GM12878 (cell line): ENCODE measurements at regions not wholly inside any gene's neighbourhood (a gene's known extent, or its start where the extent isn't known, plus 50 kb on each side); places are given as distances from the start of the nearest gene placed in this dataset.

Experiments used
- ATAC-seq: fragments of 200-7000 bp; cut with Tn5 transposase; 3 replicates; pipeline ENCODE4 v1.9.1; 2020; ENCODE audit warnings: mild to moderate bottlenecking, moderate library complexity
- BruUV-seq: library from RNA; stranded (reverse); fragments of 400-500 nt; replicated peaks from 2 replicates; lab custom pipeline; 2021; lab: Mats Ljungman, UMichigan
- CTCF ChIA-PET: fragments of 300-600 bp; sonication (Branson Sonifier 250); formaldehyde crosslinking; extraction: SDS; loops from one replicate; lab custom pipeline; 2021; ENCODE audit warnings: inconsistent platforms; lab: Yijun Ruan, JAX
- POLR2A ChIA-PET: fragments of 350-600 bp; formaldehyde crosslinking; extraction: SDS; loops from one replicate; lab custom pipeline; 2021; ENCODE audit warnings: inconsistent platforms; lab: Charles Lee
- RAD21 ChIA-PET: fragments of 300-600 bp; sonication (Branson Sonifier 250); formaldehyde crosslinking; loops from one replicate; lab custom pipeline; 2023; ENCODE audit warnings: antibody characterized with exemption; ENCODE audit not compliant: unreplicated experiment; lab: Charles Lee
- SMC1A ChIA-PET: fragments of 300-600 bp; sonication (Branson Sonifier 250); formaldehyde crosslinking; loops from one replicate; lab custom pipeline; 2023; ENCODE audit not compliant: unreplicated experiment, uncharacterized antibody; lab: Charles Lee
- DNase-seq: peaks from one replicate; pipeline ENCODE4 v3.0.0-alpha.2; 2011; ENCODE audit warnings: low read depth, low spot score
- FAIRE-seq: peaks from 3 replicates; lab custom pipeline; 2011; peaks lifted over from hg19 to GRCh38; lab: Jason Lieb, UNC
- H2AFZ ChIP-seq: 2 replicates; pipeline ENCODE4 v1.6.0; 2011; ENCODE audit warnings: low read depth, low read length, control low read depth; ENCODE audit not compliant: control insufficient read depth
- H3K27ac ChIP-seq: 2 replicates; pipeline ENCODE4 v1.5.1; 2011; ENCODE audit warnings: control low read depth; ENCODE audit not compliant: control insufficient read depth, insufficient read depth
- H3K27me3 ChIP-seq, 2 experiments: replicated peaks in 1 of 2; 2 replicates each; pipeline versions ENCODE4 v1.6.0 to v1.6.1; 2011; ENCODE audit warnings: low read length in 1 of 2; ENCODE audit not compliant: control insufficient read depth in 2 of 2, insufficient read depth in 2 of 2
- H3K36me3 ChIP-seq, 2 experiments: 2 replicates each; pipeline ENCODE4 v1.5.1; 2011; ENCODE audit warnings: low read length in 1 of 2; ENCODE audit not compliant: control insufficient read depth in 2 of 2, insufficient read depth in 2 of 2
- H3K4me1 ChIP-seq: 2 replicates; pipeline ENCODE4 v1.6.1; 2011; ENCODE audit warnings: mild to moderate bottlenecking, low read length, moderate library complexity, mixed read lengths; ENCODE audit not compliant: control insufficient read depth, insufficient read depth
- H3K4me2 ChIP-seq: 2 replicates; pipeline ENCODE4 v1.6.0; 2011; ENCODE audit warnings: control low read depth; ENCODE audit not compliant: control insufficient read depth, insufficient read depth
- H3K4me3 ChIP-seq: fragments of 200-600 bp; sonication (generic); 2 replicates; pipeline ENCODE4 v1.5.1; 2016
- H3K79me2 ChIP-seq: 2 replicates; pipeline ENCODE4 v1.6.0; 2011; ENCODE audit warnings: low read length; ENCODE audit not compliant: control insufficient read depth, insufficient read depth
- H3K9ac ChIP-seq: 2 replicates; pipeline ENCODE4 v1.8.0; 2011; ENCODE audit warnings: low read length, control low read depth, mixed read lengths; ENCODE audit not compliant: control insufficient read depth, insufficient read depth
- H3K9me3 ChIP-seq: replicated peaks from 3 replicates; pipeline ENCODE4 v1.5.1; 2011; ENCODE audit warnings: mild to moderate bottlenecking, low read length; ENCODE audit not compliant: control insufficient read depth, insufficient read depth
- H4K20me1 ChIP-seq: 2 replicates; pipeline ENCODE4 v1.6.0; 2011; ENCODE audit not compliant: control insufficient read depth, insufficient read depth
- CREB1 ChIP-seq: IDR thresholded peaks from 2 replicates; pipeline ENCODE4 v1.6.1; 2012; ENCODE audit warnings: low read depth, mild to moderate bottlenecking, inconsistent platforms
- ETV6 ChIP-seq, 2 experiments: fragments of 450-650 bp in 1 of 2; IDR thresholded peaks in 1 of 2; conservative IDR thresholded peaks in 1 of 2; 2 replicates each; pipeline ENCODE4 v1.6.1; 2014; ENCODE audit warnings: antibody characterized with exemption in 1 of 2, borderline replicate concordance in 1 of 2, low read depth in 1 of 2, mild to moderate bottlenecking in 1 of 2, moderate library complexity in 1 of 2
- FOS ChIP-seq: IDR thresholded peaks from 3 replicates; pipeline ENCODE4 v1.6.1; 2011; ENCODE audit warnings: borderline replicate concordance; ENCODE audit not compliant: insufficient read length; ENCODE audit errors: extremely low read depth
- JUND ChIP-seq: IDR thresholded peaks from 2 replicates; pipeline ENCODE4 v1.6.1; 2012; ENCODE audit warnings: low read depth, mild to moderate bottlenecking, low read length, improper control_type of control experiment, moderate library complexity
- KAT2A ChIP-seq: conservative IDR thresholded peaks from 2 replicates; pipeline ENCODE4 v1.6.1; 2011; ENCODE audit warnings: low read depth, low read length; ENCODE audit not compliant: control insufficient read depth
- SPI1 ChIP-seq: IDR thresholded peaks from 2 replicates; pipeline ENCODE4 v1.6.1; 2011; ENCODE audit warnings: low read depth, mild to moderate bottlenecking, low read length, moderate library complexity, borderline replicate concordance; ENCODE audit not compliant: insufficient read depth
- ZNF207 ChIP-seq: fragments of 450-650 bp; IDR thresholded peaks from 2 replicates; pipeline ENCODE4 v1.6.1; 2014; ENCODE audit warnings: antibody characterized with exemption, mild to moderate bottlenecking, borderline replicate concordance
- ZNF622 ChIP-seq: fragments of 450-650 bp; IDR thresholded peaks from 2 replicates; pipeline ENCODE4 v1.6.1; 2017; ENCODE audit warnings: mild to moderate bottlenecking, inconsistent platforms
- WGBS: methylation state at CpG from one replicate; pipeline ENCODE4 v1.1.6; 2016; ENCODE audit warnings: low lambda C conversion rate; ENCODE audit not compliant: insufficient replicate concordance, insufficient coverage; ENCODE audit errors: missing lambda C conversion rate; 5-methylcytosine and 5-hydroxymethylcytosine counted together
- in situ Hi-C: fragments of 300-500 bp; cut with MboI; formaldehyde crosslinking; loops from 9 replicates; pipeline ENCODE4 v1.14.3; 2018; ENCODE audit warnings: mixed read lengths
- intact Hi-C: fragments of 100-400 bp; cut with micrococcal nuclease; formaldehyde crosslinking; loops from one replicate; pipeline ENCODE4 v1.14.2; 2022; ENCODE audit not compliant: unreplicated experiment
- TF ChIP-seq, protein P1 (sequence below): IDR thresholded peaks from 2 replicates; pipeline ENCODE4 v1.6.1; 2011; ENCODE audit warnings: mild to moderate bottlenecking, low read depth, low read length, moderate library complexity; ENCODE audit not compliant: insufficient replicate concordance
- TF ChIP-seq, protein P2 (sequence below): IDR thresholded peaks from 2 replicates; pipeline ENCODE4 v1.6.1; 2011; ENCODE audit warnings: low read depth, low read length, improper control_type of control experiment, borderline replicate concordance

DNA sequence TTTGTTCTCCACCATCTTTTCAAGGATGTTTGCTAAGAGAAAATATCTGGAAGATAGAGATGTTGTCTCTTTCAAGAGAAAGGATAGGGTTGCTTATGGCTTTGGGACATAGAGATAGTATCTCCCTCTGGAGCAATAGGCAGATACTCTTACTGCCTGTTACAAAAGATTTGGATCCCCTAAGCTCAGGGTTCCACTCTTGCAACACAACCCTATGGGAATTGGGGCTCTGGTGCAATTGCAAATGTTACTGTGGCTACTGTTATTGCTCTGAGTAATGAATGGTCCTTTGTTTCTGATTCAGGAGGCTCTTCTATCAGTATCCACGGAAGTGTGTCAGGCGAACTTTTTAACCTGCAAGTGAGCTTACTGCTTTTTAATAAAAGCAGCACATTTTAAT lies 88.8 kb downstream of the GPR85 start:
- no peak overlapping the region for H3K4me2 ChIP-seq
- H3K36me3 ChIP-seq, result no peaks in the 10 kb centered on the region
- no peak overlapping the region for H2AFZ ChIP-seq
- H3K27ac ChIP-seq, result no peak overlapping the region
- no TSS peak for BruUV-seq
- DNase-seq (no peak), ATAC-seq (no peak), FAIRE-seq (no peak)
- TF ChIP-seq JUND (no peak), ZNF622 (no peak), ETV6 (conservative IDR thresholded peaks at IDR 0.05 in 1 of 2, IDR thresholded peaks at IDR 0.05 in 1 of 2; ENCODE audit: borderline replicate concordance in 1 of 2, low read depth in 1 of 2) (no peak), SPI1 (no peak), KAT2A (no peak), FOS (no peak), ZNF207 (no peak), CREB1 (no peak)
- TF ChIP-seq, protein P1, sequence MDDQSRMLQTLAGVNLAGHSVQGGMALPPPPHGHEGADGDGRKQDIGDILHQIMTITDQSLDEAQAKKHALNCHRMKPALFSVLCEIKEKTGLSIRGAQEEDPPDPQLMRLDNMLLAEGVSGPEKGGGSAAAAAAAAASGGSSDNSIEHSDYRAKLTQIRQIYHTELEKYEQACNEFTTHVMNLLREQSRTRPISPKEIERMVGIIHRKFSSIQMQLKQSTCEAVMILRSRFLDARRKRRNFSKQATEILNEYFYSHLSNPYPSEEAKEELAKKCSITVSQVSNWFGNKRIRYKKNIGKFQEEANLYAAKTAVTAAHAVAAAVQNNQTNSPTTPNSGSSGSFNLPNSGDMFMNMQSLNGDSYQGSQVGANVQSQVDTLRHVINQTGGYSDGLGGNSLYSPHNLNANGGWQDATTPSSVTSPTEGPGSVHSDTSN, result no peak
- TF ChIP-seq, protein P2, sequence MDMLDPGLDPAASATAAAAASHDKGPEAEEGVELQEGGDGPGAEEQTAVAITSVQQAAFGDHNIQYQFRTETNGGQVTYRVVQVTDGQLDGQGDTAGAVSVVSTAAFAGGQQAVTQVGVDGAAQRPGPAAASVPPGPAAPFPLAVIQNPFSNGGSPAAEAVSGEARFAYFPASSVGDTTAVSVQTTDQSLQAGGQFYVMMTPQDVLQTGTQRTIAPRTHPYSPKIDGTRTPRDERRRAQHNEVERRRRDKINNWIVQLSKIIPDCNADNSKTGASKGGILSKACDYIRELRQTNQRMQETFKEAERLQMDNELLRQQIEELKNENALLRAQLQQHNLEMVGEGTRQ, result no peak
- in situ Hi-C loops, result no loop called here
- no peak overlapping the region for H3K9ac ChIP-seq
- H3K4me1 ChIP-seq, result no peaks in the 10 kb centered on the region
- 85% methylated on average over 2 of the region's 2 CpGs for WGBS
- CTCF ChIA-PET, result interaction anchor here (1.4 kb wide), 1 partner anchor 25 kb away, joined by 4 read pairs; no protein-coding TSS in a partner anchor
- SMC1A ChIA-PET, result interaction anchor here (0.6 kb wide), 1 partner anchor 702 kb away, joined by 7 read pairs; no protein-coding TSS in a partner anchor
- no peaks in the 10 kb centered on the region for H3K79me2 ChIP-seq
- no peaks in the 10 kb centered on the region for H3K27me3 ChIP-seq
- POLR2A ChIA-PET, result no interaction called here
- no peaks in the 10 kb centered on the region for H3K9me3 ChIP-seq
- intact Hi-C loops, result no loop called here
- no peaks in the 10 kb centered on the region for H4K20me1 ChIP-seq
- RAD21 ChIA-PET, result no interaction called here
- H3K4me3 ChIP-seq, result no peak overlapping the region
